DOHH2 (cell line): ENCODE measurements at regions not wholly inside any gene's neighbourhood (a gene's known extent, or its start where the extent isn't known, plus 50 kb on each side); places are given as distances from the start of the nearest gene placed in this dataset.

Experiments
- EZH2phosphoT487 ChIP-seq: fragments of 200-600 bp; sonication (generic); IDR thresholded peaks from 2 replicates; pipeline ENCODE4 v1.6.1; 2017; ENCODE audit warnings: borderline replicate concordance, mild to moderate bottlenecking, antibody characterized with exemption, low read length, moderate library complexity, mixed read lengths
- TF ChIP-seq, protein P1 (sequence below): fragments of 200-600 bp; sonication (generic); IDR thresholded peaks from one replicate; pipeline ENCODE4 v1.5.1; 2014; ENCODE audit warnings: antibody characterized with exemption, mild to moderate bottlenecking, low read depth, low read length; ENCODE audit not compliant: poor library complexity, severe bottlenecking

DNA sequence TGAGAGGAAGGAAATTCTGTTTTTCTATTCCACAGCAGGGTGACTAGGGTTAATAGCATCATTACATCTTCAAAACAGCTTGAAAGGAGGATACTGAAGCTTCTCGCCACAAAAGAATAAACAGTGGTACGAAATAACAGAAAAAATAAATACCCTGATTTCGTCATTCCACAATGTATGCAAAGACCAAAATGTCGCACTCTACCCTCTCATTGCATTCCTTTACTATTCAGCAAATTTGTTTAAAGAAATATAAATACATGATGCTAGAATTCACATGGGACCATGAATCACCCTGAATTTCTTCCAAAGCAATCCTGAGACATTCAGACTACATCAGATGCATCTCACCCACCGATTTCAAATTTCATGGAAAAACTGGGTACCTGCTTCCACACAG, 112.3 kb upstream of the TOP3B start:
- TF ChIP-seq, protein P1, sequence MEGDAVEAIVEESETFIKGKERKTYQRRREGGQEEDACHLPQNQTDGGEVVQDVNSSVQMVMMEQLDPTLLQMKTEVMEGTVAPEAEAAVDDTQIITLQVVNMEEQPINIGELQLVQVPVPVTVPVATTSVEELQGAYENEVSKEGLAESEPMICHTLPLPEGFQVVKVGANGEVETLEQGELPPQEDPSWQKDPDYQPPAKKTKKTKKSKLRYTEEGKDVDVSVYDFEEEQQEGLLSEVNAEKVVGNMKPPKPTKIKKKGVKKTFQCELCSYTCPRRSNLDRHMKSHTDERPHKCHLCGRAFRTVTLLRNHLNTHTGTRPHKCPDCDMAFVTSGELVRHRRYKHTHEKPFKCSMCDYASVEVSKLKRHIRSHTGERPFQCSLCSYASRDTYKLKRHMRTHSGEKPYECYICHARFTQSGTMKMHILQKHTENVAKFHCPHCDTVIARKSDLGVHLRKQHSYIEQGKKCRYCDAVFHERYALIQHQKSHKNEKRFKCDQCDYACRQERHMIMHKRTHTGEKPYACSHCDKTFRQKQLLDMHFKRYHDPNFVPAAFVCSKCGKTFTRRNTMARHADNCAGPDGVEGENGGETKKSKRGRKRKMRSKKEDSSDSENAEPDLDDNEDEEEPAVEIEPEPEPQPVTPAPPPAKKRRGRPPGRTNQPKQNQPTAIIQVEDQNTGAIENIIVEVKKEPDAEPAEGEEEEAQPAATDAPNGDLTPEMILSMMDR: no peak
- no peak for TF ChIP-seq EZH2phosphoT487
